Lower lobe of right lung (tissue), 2 donors: ENCODE measurements at regions not wholly inside any gene's neighbourhood (a gene's known extent, or its start where the extent isn't known, plus 50 kb on each side); places are given as distances from the start of the nearest gene placed in this dataset.

ENCODE experiments used
- ATAC-seq, 2 donors: fragments of 200-7000 bp; cut with Tn5 transposase; one replicate each; pipeline ENCODE4 v1.9.1; 2020 to 2022; ENCODE audit warnings: mild to moderate bottlenecking in 2 of 2, moderate library complexity in 2 of 2
- DNase-seq: peaks from one replicate; pipeline ENCODE4 v3.0.0-alpha.2; 2020
- H3K27ac ChIP-seq: fragments of 200-600 bp; one replicate; pipeline ENCODE4 v1.8.0; 2022
- H3K27me3 ChIP-seq: fragments of 200-600 bp; one replicate; pipeline ENCODE4 v1.8.0; 2022; ENCODE audit warnings: low read depth
- H3K36me3 ChIP-seq: fragments of 200-600 bp; one replicate; pipeline ENCODE4 v1.8.0; 2022; ENCODE audit warnings: mild to moderate bottlenecking
- H3K4me1 ChIP-seq: fragments of 200-600 bp; one replicate; pipeline ENCODE4 v1.8.0; 2022
- H3K4me3 ChIP-seq: fragments of 200-600 bp; one replicate; pipeline ENCODE4 v1.8.0; 2022; ENCODE audit warnings: mild to moderate bottlenecking
- H3K9me3 ChIP-seq: fragments of 200-600 bp; one replicate; pipeline ENCODE4 v1.8.0; 2022
- intact Hi-C: fragments of 100-400 bp; cut with DNase I; formaldehyde crosslinking; loops from one replicate; pipeline ENCODE4 v1.11.0; 2022
- TF ChIP-seq, protein P1 (sequence below): fragments of 200-600 bp; IDR thresholded peaks from one replicate; pipeline ENCODE4 v1.8.0; 2022; ENCODE audit warnings: antibody characterized with exemption, mild to moderate bottlenecking
- donor health status: DM: no; HTN: yes; CAD: no; lungs with severe emphysema.

DNA sequence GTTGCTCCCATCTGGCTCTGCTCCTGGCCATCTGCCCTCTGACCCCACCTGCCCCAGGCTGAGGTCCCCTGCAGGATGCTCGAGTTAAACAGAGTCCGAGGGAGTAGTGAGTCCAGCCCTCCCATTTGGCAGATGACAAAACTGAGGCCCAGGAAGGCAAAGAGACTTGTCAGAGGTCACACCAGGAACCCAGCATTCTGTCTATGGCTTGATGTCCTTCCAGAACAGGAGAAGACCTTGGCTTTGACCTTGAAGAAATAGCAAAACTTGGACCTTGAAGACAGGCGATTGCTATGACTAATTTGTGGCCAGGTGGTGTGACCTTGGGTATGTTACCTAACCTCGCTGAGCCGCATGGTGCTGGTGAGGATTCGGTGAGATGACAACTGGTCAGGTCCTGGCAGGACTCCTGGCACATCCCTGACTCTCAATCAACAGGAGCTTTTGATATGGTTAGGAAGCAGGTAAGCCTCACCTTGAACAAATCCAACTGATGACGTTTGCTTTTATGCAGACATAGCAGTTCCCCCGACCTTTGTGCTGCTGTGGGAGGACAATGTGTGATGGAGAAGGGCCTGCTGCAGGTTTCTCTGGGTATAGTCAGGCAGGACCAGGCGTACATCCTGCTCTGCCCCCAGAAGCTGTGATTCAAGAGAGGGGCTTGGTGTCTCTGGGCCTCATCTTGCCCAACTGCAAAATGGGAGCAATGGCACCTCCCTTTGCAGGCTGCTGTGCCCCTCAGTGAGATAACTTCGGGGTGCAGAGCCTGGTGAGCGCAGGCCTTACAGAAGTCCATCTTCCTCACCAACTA lies 198.7 kb downstream of the C9orf50 start:
- TF ChIP-seq, protein P1, sequence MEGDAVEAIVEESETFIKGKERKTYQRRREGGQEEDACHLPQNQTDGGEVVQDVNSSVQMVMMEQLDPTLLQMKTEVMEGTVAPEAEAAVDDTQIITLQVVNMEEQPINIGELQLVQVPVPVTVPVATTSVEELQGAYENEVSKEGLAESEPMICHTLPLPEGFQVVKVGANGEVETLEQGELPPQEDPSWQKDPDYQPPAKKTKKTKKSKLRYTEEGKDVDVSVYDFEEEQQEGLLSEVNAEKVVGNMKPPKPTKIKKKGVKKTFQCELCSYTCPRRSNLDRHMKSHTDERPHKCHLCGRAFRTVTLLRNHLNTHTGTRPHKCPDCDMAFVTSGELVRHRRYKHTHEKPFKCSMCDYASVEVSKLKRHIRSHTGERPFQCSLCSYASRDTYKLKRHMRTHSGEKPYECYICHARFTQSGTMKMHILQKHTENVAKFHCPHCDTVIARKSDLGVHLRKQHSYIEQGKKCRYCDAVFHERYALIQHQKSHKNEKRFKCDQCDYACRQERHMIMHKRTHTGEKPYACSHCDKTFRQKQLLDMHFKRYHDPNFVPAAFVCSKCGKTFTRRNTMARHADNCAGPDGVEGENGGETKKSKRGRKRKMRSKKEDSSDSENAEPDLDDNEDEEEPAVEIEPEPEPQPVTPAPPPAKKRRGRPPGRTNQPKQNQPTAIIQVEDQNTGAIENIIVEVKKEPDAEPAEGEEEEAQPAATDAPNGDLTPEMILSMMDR = no peak
- no peaks in the 10 kb centered on the region for H3K27me3 ChIP-seq
- H3K4me3 ChIP-seq = no peak overlapping the region
- DNase-seq (no peak), ATAC-seq (no peak)
- intact Hi-C loops = no loop called here
- no peak overlapping the region for H3K27ac ChIP-seq
- H3K4me1 ChIP-seq = no peaks in the 10 kb centered on the region
- no peaks in the 10 kb centered on the region for H3K9me3 ChIP-seq
- H3K36me3 ChIP-seq = no peaks in the 10 kb centered on the region

DNA sequence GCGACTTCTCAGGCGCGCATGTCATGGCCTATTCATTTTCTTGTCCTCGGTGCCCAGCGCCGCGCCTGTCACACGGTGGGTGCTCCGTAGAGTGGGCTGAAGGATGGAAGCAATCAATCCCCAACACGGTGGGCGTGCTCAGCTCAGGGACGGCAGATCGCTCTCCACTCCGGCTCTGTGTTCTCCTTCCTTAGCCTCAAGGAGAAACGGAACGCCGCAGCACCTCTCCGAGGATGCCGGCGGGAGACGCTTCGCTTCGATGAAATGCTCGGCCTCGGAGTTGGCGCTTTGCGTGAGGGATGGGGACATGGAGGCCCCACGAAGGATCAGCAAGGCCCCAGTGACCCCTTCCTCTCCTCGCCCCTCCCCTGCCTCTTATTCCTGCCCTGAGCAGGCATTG lies 199.5 kb downstream of the C9orf50 start:
- DNase-seq = no peak
- H3K9me3 ChIP-seq = no peaks in the 10 kb centered on the region
- H3K36me3 ChIP-seq = no peaks in the 10 kb centered on the region
- intact Hi-C loops = no loop called here
- no peak for ATAC-seq
- no peaks in the 10 kb centered on the region for H3K27me3 ChIP-seq
- no peak overlapping the region for H3K4me3 ChIP-seq
- H3K27ac ChIP-seq = no peak overlapping the region
- peaks cover 3% of the 10 kb centered on the region for H3K4me1 ChIP-seq
- TF ChIP-seq, protein P1 = no peak

DNA sequence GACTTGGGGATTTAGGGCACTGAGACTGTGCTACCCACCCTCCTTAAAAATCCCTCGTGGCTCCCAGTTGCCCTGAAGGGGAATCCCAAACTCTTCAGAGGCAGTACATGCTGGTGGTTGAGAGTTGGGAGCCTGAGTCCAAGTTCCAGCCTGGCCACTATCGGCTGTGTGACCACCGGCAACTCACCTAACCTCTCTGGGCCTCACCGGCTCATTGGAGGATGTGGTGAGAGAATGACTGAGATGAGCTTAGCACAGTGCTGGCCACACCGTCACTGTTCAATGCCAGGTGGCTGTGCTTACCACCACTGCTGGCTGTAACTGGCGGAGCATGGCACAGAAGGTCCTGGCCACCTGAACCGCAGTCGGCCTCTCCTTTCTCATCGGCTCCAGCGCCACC lies 200.2 kb downstream of the C9orf50 start:
- no peak for DNase-seq
- ATAC-seq = no peak
- Histone ChIP-seq H3K36me3 (no peaks in the 10 kb centered on the region), H3K27me3 (no peaks in the 10 kb centered on the region), H3K9me3 (no peaks in the 10 kb centered on the region), H3K4me1 (peaks cover 8% of the 10 kb centered on the region), H3K4me3 (no peak overlapping the region), H3K27ac (no peak overlapping the region)
- intact Hi-C loops = no loop called here
- TF ChIP-seq, protein P1 = no peak

DNA sequence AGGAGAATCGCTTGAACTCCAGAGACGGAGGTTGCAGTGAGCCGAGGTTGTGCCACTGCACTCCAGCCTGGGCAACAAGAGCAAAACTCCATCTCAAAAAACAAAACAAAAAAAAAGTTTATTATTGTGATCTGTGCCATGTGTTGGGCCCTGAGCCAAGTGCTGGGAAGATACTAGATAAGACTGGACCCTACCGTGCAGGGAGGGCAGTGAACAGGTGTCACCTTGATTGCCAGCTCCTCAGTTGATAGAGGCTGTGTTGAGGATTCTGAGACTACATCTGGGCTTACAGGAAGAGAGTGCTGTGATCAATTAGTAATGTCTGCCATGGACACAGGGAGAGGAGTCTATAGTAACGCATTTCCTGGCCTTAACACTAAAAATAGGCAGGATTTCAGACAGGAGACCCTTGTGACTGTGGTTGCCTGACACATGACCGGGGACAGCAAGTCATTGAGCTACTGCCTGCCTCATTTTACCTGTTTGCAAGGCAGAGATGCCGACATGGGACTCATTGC lies 201.5 kb downstream of the C9orf50 start:
- no peaks in the 10 kb centered on the region for H3K27me3 ChIP-seq
- TF ChIP-seq, protein P1 = no peak
- no peaks in the 10 kb centered on the region for H3K9me3 ChIP-seq
- peaks cover 16% of the 10 kb centered on the region for H3K4me1 ChIP-seq
- ATAC-seq = no peak
- H3K4me3 ChIP-seq = no peak overlapping the region
- no peak for DNase-seq
- intact Hi-C loops = no loop called here
- no peak overlapping the region for H3K27ac ChIP-seq
- no peaks in the 10 kb centered on the region for H3K36me3 ChIP-seq

DNA sequence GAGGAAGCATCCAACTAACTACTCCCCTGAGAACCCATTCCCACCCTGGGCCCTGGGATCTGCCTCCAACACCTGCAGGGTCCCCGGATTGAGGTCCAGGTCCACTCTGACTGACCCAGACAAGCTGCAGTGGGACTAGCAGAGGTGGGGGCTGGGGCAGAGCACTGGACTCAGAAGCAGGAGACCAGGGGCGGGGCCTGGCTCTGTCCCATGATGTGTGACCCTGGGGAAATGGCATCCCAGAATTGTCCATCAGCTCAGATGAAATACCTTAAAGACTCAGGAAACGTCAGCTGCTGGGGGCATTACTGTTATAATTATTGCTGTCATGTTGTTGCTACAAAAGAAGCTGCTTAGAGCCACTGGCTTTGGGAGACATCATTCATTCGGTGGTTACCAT lies 202.4 kb downstream of the C9orf50 start:
- Histone ChIP-seq H3K36me3 (no peaks in the 10 kb centered on the region), H3K9me3 (no peaks in the 10 kb centered on the region), H3K27me3 (no peaks in the 10 kb centered on the region), H3K4me1 (peaks cover 23% of the 10 kb centered on the region), H3K4me3 (no peak overlapping the region), H3K27ac (no peak overlapping the region)
- DNase-seq (no peak), ATAC-seq (no peak)
- intact Hi-C loops = no loop called here
- TF ChIP-seq, protein P1 = no peak
